Activated naive CD8-positive, alpha-beta T cell treated with anti-CD3 and anti-CD28 coated beads, Interleukin-2, amount 50 U/mL, for 24 hours (primary cell): ENCODE measurements at regions not wholly inside any gene's neighbourhood (a gene's known extent, or its start where the extent isn't known, plus 50 kb on each side); places are given as distances from the start of the nearest gene placed in this dataset.

Experiments used
- ATAC-seq: fragments of 150-1000 bp; cut with Tn5 transposase; one replicate; pipeline ENCODE4 v1.10.0; 2021
- DNase-seq: peaks from one replicate; pipeline ENCODE4 v3.0.0; 2021
- H3K27ac Mint-ChIP-seq: one replicate; pipeline ENCODE4 v1.8.0; 2021; ENCODE audit warnings: mild to moderate bottlenecking, mixed read lengths
- H3K27me3 Mint-ChIP-seq: one replicate; pipeline ENCODE4 v1.8.0; 2021; ENCODE audit warnings: mixed read lengths
- H3K36me3 Mint-ChIP-seq: one replicate; pipeline ENCODE4 v1.8.0; 2021; ENCODE audit warnings: low read depth, mixed read lengths
- H3K4me1 Mint-ChIP-seq: one replicate; pipeline ENCODE4 v1.8.0; 2021; ENCODE audit warnings: mixed read lengths
- H3K4me3 Mint-ChIP-seq: one replicate; pipeline ENCODE4 v1.8.0; 2021; ENCODE audit warnings: mild to moderate bottlenecking, moderate library complexity, mixed read lengths
- H3K9me3 Mint-ChIP-seq: one replicate; pipeline ENCODE4 v1.8.0; 2021; ENCODE audit warnings: mixed read lengths

GRCh38 chr3:8276506-8276905 lies 225.1 kb upstream of the LMCD1 start:
- Mint-ChIP-seq H3K27ac (no peak overlapping the region), H3K36me3 (no peaks in the 10 kb centered on the region), H3K9me3 (peaks cover 4% of the 10 kb centered on the region), H3K4me1 (no peaks in the 10 kb centered on the region), H3K27me3 (peaks cover 2% of the 10 kb centered on the region), H3K4me3 (no peak overlapping the region)
- DNase-seq (no peak), ATAC-seq (no peak)

- Mint-ChIP-seq H3K4me1 (no peaks in the 10 kb centered on the region), H3K4me3 (no peak overlapping the region), H3K36me3 (no peaks in the 10 kb centered on the region), H3K27me3 (no peaks in the 10 kb centered on the region), H3K27ac (no peak overlapping the region), H3K9me3 (no peaks in the 10 kb centered on the region)
- ATAC-seq (no peak), DNase-seq (no peak)
Observed at GRCh38 chr3:8278448-8278847, 223.2 kb upstream of the LMCD1 start.

GRCh38 chr3:8279476-8279875 lies 222.1 kb upstream of the LMCD1 start:
- Mint-ChIP-seq H3K36me3 (no peaks in the 10 kb centered on the region), H3K4me1 (no peaks in the 10 kb centered on the region), H3K27me3 (no peaks in the 10 kb centered on the region), H3K27ac (no peak overlapping the region), H3K9me3 (no peaks in the 10 kb centered on the region), H3K4me3 (no peak overlapping the region)
- DNase-seq (no peak), ATAC-seq (no peak)

GRCh38 chr3:8279886-8280550 lies 221.6 kb upstream of the LMCD1 start:
- Mint-ChIP-seq H3K4me1 (no peaks in the 10 kb centered on the region), H3K36me3 (no peaks in the 10 kb centered on the region), H3K27ac (no peak overlapping the region), H3K9me3 (no peaks in the 10 kb centered on the region), H3K27me3 (no peaks in the 10 kb centered on the region), H3K4me3 (no peak overlapping the region)
- ATAC-seq (no peak), DNase-seq (no peak)

GRCh38 chr3:8282541-8283165 lies 219.0 kb upstream of the LMCD1 start:
- no peak for DNase-seq
- Mint-ChIP-seq H3K27ac (no peak overlapping the region), H3K4me3 (no peak overlapping the region), H3K9me3 (no peaks in the 10 kb centered on the region), H3K36me3 (no peaks in the 10 kb centered on the region), H3K4me1 (no peaks in the 10 kb centered on the region), H3K27me3 (no peaks in the 10 kb centered on the region)
- ATAC-seq: no peak

GRCh38 chr3:8283193-8283592 lies 218.4 kb upstream of the LMCD1 start:
- DNase-seq (no peak), ATAC-seq (no peak)
- Mint-ChIP-seq H3K27ac (no peak overlapping the region), H3K4me3 (no peak overlapping the region), H3K27me3 (no peaks in the 10 kb centered on the region), H3K4me1 (no peaks in the 10 kb centered on the region), H3K9me3 (no peaks in the 10 kb centered on the region), H3K36me3 (no peaks in the 10 kb centered on the region)

GRCh38 chr3:8286086-8286485 lies 215.5 kb upstream of the LMCD1 start:
- no peaks in the 10 kb centered on the region for H3K36me3 Mint-ChIP-seq
- ATAC-seq: no peak
- no peak overlapping the region for H3K27ac Mint-ChIP-seq
- H3K27me3 Mint-ChIP-seq: no peaks in the 10 kb centered on the region
- H3K4me3 Mint-ChIP-seq: no peak overlapping the region
- H3K4me1 Mint-ChIP-seq: no peaks in the 10 kb centered on the region
- no peaks in the 10 kb centered on the region for H3K9me3 Mint-ChIP-seq
- DNase-seq: no peak

- Mint-ChIP-seq H3K4me1 (no peaks in the 10 kb centered on the region), H3K4me3 (no peak overlapping the region), H3K27ac (no peak overlapping the region), H3K36me3 (no peaks in the 10 kb centered on the region), H3K27me3 (no peaks in the 10 kb centered on the region), H3K9me3 (no peaks in the 10 kb centered on the region)
- DNase-seq (no peak), ATAC-seq (no peak)
Observed at GRCh38 chr3:8286749-8287148, 214.9 kb upstream of the LMCD1 start.

- H3K27ac Mint-ChIP-seq: no peak overlapping the region
- DNase-seq (no peak), ATAC-seq (no peak)
- H3K4me1 Mint-ChIP-seq: no peaks in the 10 kb centered on the region
- no peak overlapping the region for H3K4me3 Mint-ChIP-seq
- peaks cover 4% of the 10 kb centered on the region for H3K27me3 Mint-ChIP-seq
- H3K36me3 Mint-ChIP-seq: no peaks in the 10 kb centered on the region
- no peaks in the 10 kb centered on the region for H3K9me3 Mint-ChIP-seq
Observed at GRCh38 chr3:8290611-8291010, 211.0 kb upstream of the LMCD1 start.

- no peak for ATAC-seq
- Mint-ChIP-seq H3K36me3 (no peaks in the 10 kb centered on the region), H3K4me3 (no peak overlapping the region), H3K27me3 (peaks cover 10% of the 10 kb centered on the region), H3K27ac (no peak overlapping the region), H3K4me1 (no peaks in the 10 kb centered on the region), H3K9me3 (no peaks in the 10 kb centered on the region)
- no peak for DNase-seq
Observed at GRCh38 chr3:8296461-8296860, 205.2 kb upstream of the LMCD1 start.

- no peak for DNase-seq
- H3K4me3 Mint-ChIP-seq: no peak overlapping the region
- H3K27ac Mint-ChIP-seq: no peak overlapping the region
- peaks cover 10% of the 10 kb centered on the region for H3K27me3 Mint-ChIP-seq
- H3K9me3 Mint-ChIP-seq: no peaks in the 10 kb centered on the region
- no peak for ATAC-seq
- no peaks in the 10 kb centered on the region for H3K4me1 Mint-ChIP-seq
- no peaks in the 10 kb centered on the region for H3K36me3 Mint-ChIP-seq
Observed at GRCh38 chr3:8298021-8298954, 203.3 kb upstream of the LMCD1 start.

GRCh38 chr3:8301977-8302735 lies 199.5 kb upstream of the LMCD1 start:
- Mint-ChIP-seq H3K9me3 (no peaks in the 10 kb centered on the region), H3K36me3 (no peaks in the 10 kb centered on the region), H3K27me3 (peaks cover 5% of the 10 kb centered on the region), H3K4me3 (no peak overlapping the region), H3K27ac (no peak overlapping the region), H3K4me1 (no peaks in the 10 kb centered on the region)
- no peak for DNase-seq
- no peak for ATAC-seq

- Mint-ChIP-seq H3K27me3 (peaks cover under 1% of the 10 kb centered on the region), H3K9me3 (no peaks in the 10 kb centered on the region), H3K36me3 (no peaks in the 10 kb centered on the region), H3K27ac (no peak overlapping the region), H3K4me1 (no peaks in the 10 kb centered on the region), H3K4me3 (no peak overlapping the region)
- no peak for DNase-seq
- ATAC-seq: no peak
Observed at GRCh38 chr3:8303466-8303865, 198.2 kb upstream of the LMCD1 start.

GRCh38 chr3:8305371-8305770 lies 196.3 kb upstream of the LMCD1 start:
- no peak overlapping the region for H3K4me3 Mint-ChIP-seq
- DNase-seq (no peak), ATAC-seq (no peak)
- H3K36me3 Mint-ChIP-seq: no peaks in the 10 kb centered on the region
- H3K27me3 Mint-ChIP-seq: no peaks in the 10 kb centered on the region
- peaks cover 5% of the 10 kb centered on the region for H3K9me3 Mint-ChIP-seq
- H3K4me1 Mint-ChIP-seq: no peaks in the 10 kb centered on the region
- H3K27ac Mint-ChIP-seq: no peak overlapping the region
